Suprapubic skin (tissue), 4 donors: ENCODE measurements at regions not wholly inside any gene's neighbourhood (a gene's known extent, or its start where the extent isn't known, plus 50 kb on each side); places are given as distances from the start of the nearest gene placed in this dataset.
A peak's percentile ranks its signal among the peaks of the same experiment; 100 is the strongest.

Source experiments
- DNase-seq, 2 donors: peaks; one replicate each; pipeline ENCODE4 v3.0.0-alpha.2; 2019; ENCODE audit warnings: low spot score in 2 of 2
- H3K27ac ChIP-seq: fragments of 200-600 bp; sonication (generic); one replicate; pipeline ENCODE4 v1.5.1; 2019
- H3K27me3 ChIP-seq: fragments of 200-600 bp; sonication (generic); one replicate; pipeline ENCODE4 v1.5.1; 2019
- H3K36me3 ChIP-seq: fragments of 200-600 bp; sonication (generic); one replicate; pipeline ENCODE4 v1.5.1; 2019
- H3K4me1 ChIP-seq: fragments of 200-600 bp; sonication (generic); one replicate; pipeline ENCODE4 v1.5.1; 2019
- H3K4me3 ChIP-seq: fragments of 200-600 bp; sonication (generic); one replicate; pipeline ENCODE4 v1.5.1; 2019; ENCODE audit warnings: mild to moderate bottlenecking
- H3K9me3 ChIP-seq: fragments of 200-600 bp; sonication (generic); one replicate; pipeline ENCODE4 v1.5.1; 2019
- CTCF ChIP-seq, 2 donors: fragments of 200-600 bp in 1 of 2; fragments of 450-650 bp in 1 of 2; sonication (generic) in 1 of 2; IDR thresholded peaks; one replicate each; pipeline ENCODE4 v1.5.1; 2016 to 2019; ENCODE audit warnings: antibody characterized with exemption in 2 of 2, mild to moderate bottlenecking in 1 of 2, moderate library complexity in 1 of 2
- EP300 ChIP-seq: sonication (generic); formaldehyde crosslinking; IDR thresholded peaks from one replicate; pipeline ENCODE4 v1.6.1; 2017; ENCODE audit warnings: antibody characterized with exemption
- POLR2A ChIP-seq, 2 donors: fragments of 450-650 bp; IDR thresholded peaks; one replicate each; pipeline ENCODE4 v1.6.1; 2017; ENCODE audit warnings: antibody characterized with exemption in 2 of 2, mild to moderate bottlenecking in 2 of 2, moderate library complexity in 2 of 2
- POLR2AphosphoS5 ChIP-seq, 3 donors: sonication (generic); formaldehyde crosslinking; IDR thresholded peaks; one replicate each; pipeline ENCODE4 v1.6.1; 2017; ENCODE audit warnings: antibody characterized with exemption in 3 of 3
- WGBS: methylation state at CpG from one replicate; pipeline ENCODE4 v1.1.5; 2018; 5-methylcytosine and 5-hydroxymethylcytosine counted together

GRCh38 chr6:169332250-169332649 lies 78.6 kb upstream of the THBS2 start:
- DNase-seq: no peak
- Histone ChIP-seq H3K4me3 (no peak overlapping the region), H3K36me3 (no peaks in the 10 kb centered on the region), H3K27ac (no peak overlapping the region), H3K27me3 (no peaks in the 10 kb centered on the region), H3K4me1 (no peaks in the 10 kb centered on the region), H3K9me3 (no peaks in the 10 kb centered on the region)
- TF ChIP-seq CTCF (IDR thresholded peaks at IDR 0.05) (no peak), EP300 (no peak), POLR2AphosphoS5 (IDR thresholded peaks at IDR 0.05) (no peak), POLR2A (IDR thresholded peaks at IDR 0.05) (no peak)
- 78% methylated on average over 10 of the region's 10 CpGs for WGBS

- Histone ChIP-seq H3K27ac (no peak overlapping the region), H3K27me3 (no peaks in the 10 kb centered on the region), H3K9me3 (no peaks in the 10 kb centered on the region), H3K4me1 (peaks cover 4% of the 10 kb centered on the region), H3K4me3 (no peak overlapping the region), H3K36me3 (no peaks in the 10 kb centered on the region)
- no peak for DNase-seq
- WGBS: 62% methylated on average over 5 of the region's 5 CpGs
- TF ChIP-seq CTCF (IDR thresholded peaks at IDR 0.05) (no peak), EP300 (no peak), POLR2A (IDR thresholded peaks at IDR 0.05) (no peak)
Measured at GRCh38 chr6:169328112-169328801, 74.6 kb upstream of the THBS2 start.

- no peak for DNase-seq
- H3K27ac ChIP-seq: no peak overlapping the region
- no peaks in the 10 kb centered on the region for H3K27me3 ChIP-seq
- no peaks in the 10 kb centered on the region for H3K9me3 ChIP-seq
- no peak overlapping the region for H3K4me3 ChIP-seq
- WGBS: 79% methylated on average over 14 of the region's 27 CpGs
- TF ChIP-seq EP300 (no peak), POLR2A (IDR thresholded peaks at IDR 0.05) (no peak), CTCF (IDR thresholded peaks at IDR 0.05) (peak in 1 of 2 donors; percentile 17), POLR2AphosphoS5 (IDR thresholded peaks at IDR 0.05) (no peak)
- no peaks in the 10 kb centered on the region for H3K36me3 ChIP-seq
- peaks cover 4% of the 10 kb centered on the region for H3K4me1 ChIP-seq
Measured at GRCh38 chr6:169326067-169326799, 72.6 kb upstream of the THBS2 start.

- H3K9me3 ChIP-seq: no peaks in the 10 kb centered on the region
- no peaks in the 10 kb centered on the region for H3K27me3 ChIP-seq
- H3K4me3 ChIP-seq: no peak overlapping the region
- 54% methylated on average over 10 of the region's 10 CpGs for WGBS
- TF ChIP-seq CTCF (IDR thresholded peaks at IDR 0.05) (no peak), POLR2A (IDR thresholded peaks at IDR 0.05) (no peak), EP300 (no peak), POLR2AphosphoS5 (IDR thresholded peaks at IDR 0.05) (no peak)
- H3K4me1 ChIP-seq: peaks cover 4% of the 10 kb centered on the region
- no peak overlapping the region for H3K27ac ChIP-seq
- no peak for DNase-seq
- H3K36me3 ChIP-seq: no peaks in the 10 kb centered on the region
Measured at GRCh38 chr6:169324656-169325459, 71.2 kb upstream of the THBS2 start.

GRCh38 chr6:169324086-169324485 lies 70.4 kb upstream of the THBS2 start:
- no peak overlapping the region for H3K4me3 ChIP-seq

More at GRCh38 chr6:169324086-169324485, 70.4 kb upstream of the THBS2 start:
- H3K4me1 ChIP-seq: peaks cover 10% of the 10 kb centered on the region
- no peaks in the 10 kb centered on the region for H3K36me3 ChIP-seq
- no peak for DNase-seq
- TF ChIP-seq POLR2A (IDR thresholded peaks at IDR 0.05) (no peak), CTCF (IDR thresholded peaks at IDR 0.05) (no peak), EP300 (no peak), POLR2AphosphoS5 (IDR thresholded peaks at IDR 0.05) (no peak)
- 92% methylated on average over 4 of the region's 4 CpGs for WGBS
- no peak overlapping the region for H3K27ac ChIP-seq
- no peaks in the 10 kb centered on the region for H3K27me3 ChIP-seq
- H3K9me3 ChIP-seq: no peaks in the 10 kb centered on the region
